HepG2 (cell line): ENCODE measurements at regions not wholly inside any gene's neighbourhood (a gene's known extent, or its start where the extent isn't known, plus 50 kb on each side); places are given as distances from the start of the nearest gene placed in this dataset.

Source experiments
- ADNP ChIP-seq: sonication (generic); formaldehyde crosslinking; IDR thresholded peaks from 2 replicates; pipeline ENCODE4 v1.4.0; 2020; ENCODE audit warnings: missing genetic modification reagents
- ATM ChIP-seq: fragments of 450-650 bp; IDR thresholded peaks from 2 replicates; pipeline ENCODE4 v1.7.1; 2017; ENCODE audit warnings: mild to moderate bottlenecking, borderline replicate concordance
- CEBPZ ChIP-seq: IDR thresholded peaks from 2 replicates; pipeline ENCODE4 v1.6.1; 2012; ENCODE audit warnings: low read length, improper control_type of control experiment
- CENPX ChIP-seq: sonication (generic); formaldehyde crosslinking; IDR thresholded peaks from 2 replicates; pipeline ENCODE4 v1.9.0; 2021; ENCODE audit warnings: mild to moderate bottlenecking, missing genetic modification reagents, moderate library complexity
- CREB1 ChIP-seq, 2 experiments: fragments of 450-650 bp in 1 of 2; IDR thresholded peaks; 2 replicates each; pipeline ENCODE4 v1.6.1; 2016 to 2017; ENCODE audit warnings: control low read depth in 1 of 2, mild to moderate bottlenecking in 1 of 2, missing compliant biosample characterization in 1 of 2, missing genetic modification characterization in 1 of 2
- JUNB ChIP-seq: sonication (generic); formaldehyde crosslinking; IDR thresholded peaks from 2 replicates; pipeline ENCODE4 v1.8.0; 2022; ENCODE audit warnings: missing genetic modification reagents, mild to moderate bottlenecking, borderline replicate concordance
- MAF1 ChIP-seq: sonication (generic); formaldehyde crosslinking; IDR thresholded peaks from 2 replicates; pipeline ENCODE4 v1.5.0; 2020; ENCODE audit warnings: missing genetic modification reagents, borderline replicate concordance
- NRL ChIP-seq: sonication (generic); formaldehyde crosslinking; IDR thresholded peaks from 2 replicates; pipeline ENCODE4 v1.5.0; 2020; ENCODE audit warnings: missing genetic modification reagents, mild to moderate bottlenecking, moderate library complexity, borderline replicate concordance
- SMARCC2 ChIP-seq: fragments of 450-650 bp; IDR thresholded peaks from 2 replicates; pipeline ENCODE4 v1.6.1; 2017; ENCODE audit warnings: antibody characterized with exemption, mild to moderate bottlenecking
- ZNF24 ChIP-seq: fragments of 450-650 bp; IDR thresholded peaks from 2 replicates; pipeline ENCODE4 v1.6.1; 2017; ENCODE audit warnings: antibody characterized with exemption, mild to moderate bottlenecking
- ZNF609 ChIP-seq: sonication (generic); formaldehyde crosslinking; IDR thresholded peaks from 2 replicates; pipeline ENCODE4 v1.4.0; 2020; ENCODE audit warnings: mild to moderate bottlenecking, missing genetic modification reagents, borderline replicate concordance
- ZNF839 ChIP-seq: sonication (generic); formaldehyde crosslinking; IDR thresholded peaks from 2 replicates; pipeline ENCODE4 v1.4.0; 2020; ENCODE audit warnings: missing genetic modification reagents, mild to moderate bottlenecking, borderline replicate concordance
- TF ChIP-seq, protein P1 (sequence below), 2 experiments: sonication (generic) in 1 of 2; formaldehyde crosslinking in 1 of 2; IDR thresholded peaks; 2 replicates each; pipeline versions ENCODE4 v1.5.1 to v1.6.1; 2011 to 2020; ENCODE audit warnings: borderline replicate concordance in 1 of 2, low read depth in 1 of 2, low read length in 1 of 2, mild to moderate bottlenecking in 1 of 2, missing genetic modification reagents in 1 of 2, moderate library complexity in 1 of 2
- TF ChIP-seq, protein P2 (sequence below): sonication (generic); formaldehyde crosslinking; IDR thresholded peaks from 2 replicates; pipeline ENCODE4 v1.4.0; 2020; ENCODE audit warnings: mild to moderate bottlenecking, missing genetic modification reagents

- TF ChIP-seq ZNF24 (no peak), MAF1 (CRISPR knock-in tag) (no peak), JUNB (CRISPR knock-in tag) (no peak), SMARCC2 (no peak), ZNF839 (CRISPR knock-in tag) (no peak), CEBPZ (no peak), CENPX (CRISPR knock-in tag) (no peak), ATM (no peak), ZNF609 (no peak), NRL (CRISPR knock-in tag) (no peak), ADNP (CRISPR knock-in tag) (no peak), CREB1 (IDR thresholded peaks at IDR 0.05) (no peak), CREB1 (CRISPR knock-in tag; IDR thresholded peaks at IDR 0.05) (no peak)
- TF ChIP-seq, protein P1, sequence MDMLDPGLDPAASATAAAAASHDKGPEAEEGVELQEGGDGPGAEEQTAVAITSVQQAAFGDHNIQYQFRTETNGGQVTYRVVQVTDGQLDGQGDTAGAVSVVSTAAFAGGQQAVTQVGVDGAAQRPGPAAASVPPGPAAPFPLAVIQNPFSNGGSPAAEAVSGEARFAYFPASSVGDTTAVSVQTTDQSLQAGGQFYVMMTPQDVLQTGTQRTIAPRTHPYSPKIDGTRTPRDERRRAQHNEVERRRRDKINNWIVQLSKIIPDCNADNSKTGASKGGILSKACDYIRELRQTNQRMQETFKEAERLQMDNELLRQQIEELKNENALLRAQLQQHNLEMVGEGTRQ (IDR thresholded peaks at IDR 0.05; ENCODE audit: low read depth, low read length): no peak
- TF ChIP-seq, protein P1 (CRISPR knock-in tag; IDR thresholded peaks at IDR 0.05; ENCODE audit: borderline replicate concordance): no peak
- TF ChIP-seq, protein P2, sequence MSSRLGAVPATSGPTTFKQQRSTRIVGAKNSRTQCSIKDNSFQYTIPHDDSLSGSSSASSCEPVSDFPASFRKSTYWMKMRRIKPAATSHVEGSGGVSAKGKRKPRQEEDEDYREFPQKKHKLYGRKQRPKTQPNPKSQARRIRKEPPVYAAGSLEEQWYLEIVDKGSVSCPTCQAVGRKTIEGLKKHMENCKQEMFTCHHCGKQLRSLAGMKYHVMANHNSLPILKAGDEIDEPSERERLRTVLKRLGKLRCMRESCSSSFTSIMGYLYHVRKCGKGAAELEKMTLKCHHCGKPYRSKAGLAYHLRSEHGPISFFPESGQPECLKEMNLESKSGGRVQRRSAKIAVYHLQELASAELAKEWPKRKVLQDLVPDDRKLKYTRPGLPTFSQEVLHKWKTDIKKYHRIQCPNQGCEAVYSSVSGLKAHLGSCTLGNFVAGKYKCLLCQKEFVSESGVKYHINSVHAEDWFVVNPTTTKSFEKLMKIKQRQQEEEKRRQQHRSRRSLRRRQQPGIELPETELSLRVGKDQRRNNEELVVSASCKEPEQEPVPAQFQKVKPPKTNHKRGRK: no peak
Measured at GRCh38 chr11:109000531-109000930, 335.7 kb downstream of the DDX10 start.
